Naive B cell (primary cell): ENCODE measurements at regions not wholly inside any gene's neighbourhood (a gene's known extent, or its start where the extent isn't known, plus 50 kb on each side); places are given as distances from the start of the nearest gene placed in this dataset.
"Not testable (repeated sequence)": the region's sequence is repeated elsewhere in the genome, so short reads cannot be mapped to it uniquely, and the experiment has no call there.

Experiments used
- ATAC-seq, 2 donors: fragments of 150-1000 bp; cut with Tn5 transposase; 2 replicates each; pipeline ENCODE4 v1.10.0; 2021; ENCODE audit warnings: low read depth in 2 of 2, mild to moderate bottlenecking in 2 of 2, moderate library complexity in 2 of 2
- DNase-seq: peaks from one replicate; pipeline ENCODE4 v3.0.0; 2022
- H3K27ac Mint-ChIP-seq, 6 donors: one replicate each; pipeline ENCODE4 v1.8.0; 2020 to 2022; ENCODE audit warnings: mild to moderate bottlenecking in 6 of 6, mixed read lengths in 6 of 6, moderate library complexity in 5 of 6, inconsistent platforms in 2 of 6
- H3K27me3 Mint-ChIP-seq, 3 donors: one replicate each; pipeline ENCODE4 v1.8.0; 2021 to 2022; ENCODE audit warnings: mixed read lengths in 3 of 3, mild to moderate bottlenecking in 1 of 3
- H3K36me3 Mint-ChIP-seq, 2 donors: one replicate each; pipeline ENCODE4 v1.8.0; 2020 to 2022; ENCODE audit warnings: mixed read lengths in 2 of 2, inconsistent platforms in 1 of 2, mild to moderate bottlenecking in 1 of 2
- H3K4me1 Mint-ChIP-seq, 3 donors: one replicate each; pipeline ENCODE4 v1.8.0; 2020 to 2022; ENCODE audit warnings: mixed read lengths in 3 of 3, inconsistent platforms in 1 of 3, mild to moderate bottlenecking in 1 of 3, moderate library complexity in 1 of 3
- H3K4me3 Mint-ChIP-seq, 8 donors: one replicate each; pipeline ENCODE4 v1.8.0; 2020 to 2022; ENCODE audit warnings: mild to moderate bottlenecking in 8 of 8, mixed read lengths in 8 of 8, moderate library complexity in 8 of 8, inconsistent platforms in 2 of 8
- H3K9me3 Mint-ChIP-seq, 7 donors: one replicate each; pipeline ENCODE4 v1.8.0; 2020 to 2022; ENCODE audit warnings: mixed read lengths in 7 of 7, mild to moderate bottlenecking in 5 of 7, inconsistent platforms in 2 of 7, moderate library complexity in 1 of 7

DNA sequence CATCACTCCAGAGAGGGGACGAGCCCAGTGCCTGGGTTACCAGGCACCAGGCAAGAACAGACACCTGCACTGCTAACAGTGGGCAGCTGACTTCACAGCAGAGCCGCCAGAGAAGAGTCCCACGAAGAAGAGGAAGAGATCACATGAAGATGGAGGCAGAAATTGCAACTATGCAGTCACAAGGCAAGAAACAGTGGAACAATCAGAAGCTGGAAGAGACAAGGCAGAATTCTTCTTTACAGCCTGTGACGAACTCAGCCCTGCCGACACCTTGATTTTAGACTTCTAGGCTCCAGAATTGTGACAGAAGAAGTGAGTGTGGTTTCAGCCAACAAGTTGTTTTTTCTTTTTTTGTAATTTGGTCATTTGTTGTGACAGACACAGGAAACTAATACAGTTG is 59.2 kb downstream of the IL12A start:
- peak overlapping the region in 1 of 8 donors; percentile 35 for H3K4me3 Mint-ChIP-seq
- no peak overlapping the region for H3K27ac Mint-ChIP-seq
- H3K36me3 Mint-ChIP-seq, result peaks cover 0 to 3% of the 10 kb centered on the region in 2 donors
- peaks cover 0 to 6% (median 4%) of the 10 kb centered on the region in 3 donors for H3K27me3 Mint-ChIP-seq
- DNase-seq (no peak), ATAC-seq (no peak)
- H3K9me3 Mint-ChIP-seq, result peaks cover 2 to 12% (median 5%) of the 10 kb centered on the region in 7 donors
- H3K4me1 Mint-ChIP-seq, result no peaks in the 10 kb centered on the region

DNA sequence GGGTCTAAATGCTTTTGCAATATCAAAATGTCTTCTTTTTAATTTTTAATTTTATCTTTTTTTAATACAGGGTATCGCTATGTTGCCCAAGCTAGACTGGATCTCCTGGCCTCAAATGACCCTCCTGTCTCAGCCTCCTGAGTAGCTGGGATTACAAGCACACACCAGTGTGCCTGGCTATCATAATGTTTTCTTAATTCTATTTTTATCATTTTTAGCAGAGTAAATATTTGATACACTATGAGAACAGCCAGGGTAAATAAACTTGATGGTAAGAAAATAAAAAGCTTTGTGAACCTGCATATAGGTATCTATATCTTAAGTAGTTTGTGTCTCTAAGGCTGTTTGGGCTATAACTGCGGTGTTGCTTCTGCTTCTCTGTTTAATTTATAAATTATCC is 60.4 kb downstream of the IL12A start:
- ATAC-seq (no peak), DNase-seq (no peak)
- no peaks in the 10 kb centered on the region for H3K4me1 Mint-ChIP-seq
- peaks cover 0 to 8% (median 3%) of the 10 kb centered on the region in 3 donors for H3K27me3 Mint-ChIP-seq
- H3K9me3 Mint-ChIP-seq, result peaks cover 0 to 1% (median 0%) of the 10 kb centered on the region in 7 donors
- no peak overlapping the region for H3K27ac Mint-ChIP-seq
- no peak overlapping the region for H3K4me3 Mint-ChIP-seq
- H3K36me3 Mint-ChIP-seq, result no peaks in the 10 kb centered on the region

DNA sequence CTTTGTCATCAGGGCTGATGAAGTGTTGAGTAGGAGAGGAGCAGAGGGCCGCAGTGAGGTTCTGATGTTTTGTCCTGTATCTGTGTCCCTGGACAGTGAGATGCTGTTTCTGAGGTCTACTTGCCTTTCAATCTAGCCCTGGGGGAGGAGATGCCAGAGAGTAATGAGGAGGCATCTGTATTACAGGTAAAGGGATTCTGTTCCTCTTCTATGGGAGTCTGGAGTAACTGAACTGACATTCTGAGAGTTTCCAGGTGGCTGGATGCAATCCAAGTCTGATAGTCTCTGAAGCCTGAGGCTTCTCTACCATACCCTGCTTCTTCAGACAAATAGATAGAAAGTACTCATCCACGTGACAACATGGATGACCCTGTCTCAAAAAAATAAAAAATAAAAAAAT is 60.9 kb downstream of the IL12A start:
- H3K9me3 Mint-ChIP-seq, result no peaks in the 10 kb centered on the region
- no peaks in the 10 kb centered on the region for H3K4me1 Mint-ChIP-seq
- H3K36me3 Mint-ChIP-seq, result no peaks in the 10 kb centered on the region
- H3K27me3 Mint-ChIP-seq, result peaks cover 0 to 8% (median 3%) of the 10 kb centered on the region in 3 donors
- no peak overlapping the region for H3K4me3 Mint-ChIP-seq
- no peak overlapping the region for H3K27ac Mint-ChIP-seq
- ATAC-seq (no peak), DNase-seq (no peak)

DNA sequence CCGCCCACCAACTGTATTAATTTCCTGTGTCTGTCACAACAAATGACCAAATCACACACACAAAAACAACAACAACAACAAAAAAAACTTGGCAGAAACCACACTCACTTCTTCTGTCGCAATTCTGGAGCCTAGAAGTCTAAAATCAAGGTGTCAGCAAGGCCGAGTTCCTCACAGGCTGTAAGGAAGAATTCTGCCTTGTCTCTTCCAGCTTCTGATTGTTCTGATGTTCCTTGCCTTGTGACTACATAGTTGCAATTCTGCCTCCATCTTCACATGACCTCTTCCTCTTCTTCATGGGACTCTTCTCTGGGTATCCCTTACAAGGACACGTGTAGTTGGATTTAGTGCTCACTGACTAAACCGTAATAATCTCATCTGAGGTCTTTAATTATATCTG is 61.4 kb downstream of the IL12A start:
- Mint-ChIP-seq H3K9me3 (no peaks in the 10 kb centered on the region), H3K27me3 (peaks cover 0 to 8% (median 3%) of the 10 kb centered on the region in 3 donors), H3K36me3 (no peaks in the 10 kb centered on the region), H3K4me3 (no peak overlapping the region), H3K4me1 (no peaks in the 10 kb centered on the region), H3K27ac (peak overlapping the region in 1 of 6 donors; percentile 29)
- DNase-seq, result no peak
- ATAC-seq, result no peak

DNA sequence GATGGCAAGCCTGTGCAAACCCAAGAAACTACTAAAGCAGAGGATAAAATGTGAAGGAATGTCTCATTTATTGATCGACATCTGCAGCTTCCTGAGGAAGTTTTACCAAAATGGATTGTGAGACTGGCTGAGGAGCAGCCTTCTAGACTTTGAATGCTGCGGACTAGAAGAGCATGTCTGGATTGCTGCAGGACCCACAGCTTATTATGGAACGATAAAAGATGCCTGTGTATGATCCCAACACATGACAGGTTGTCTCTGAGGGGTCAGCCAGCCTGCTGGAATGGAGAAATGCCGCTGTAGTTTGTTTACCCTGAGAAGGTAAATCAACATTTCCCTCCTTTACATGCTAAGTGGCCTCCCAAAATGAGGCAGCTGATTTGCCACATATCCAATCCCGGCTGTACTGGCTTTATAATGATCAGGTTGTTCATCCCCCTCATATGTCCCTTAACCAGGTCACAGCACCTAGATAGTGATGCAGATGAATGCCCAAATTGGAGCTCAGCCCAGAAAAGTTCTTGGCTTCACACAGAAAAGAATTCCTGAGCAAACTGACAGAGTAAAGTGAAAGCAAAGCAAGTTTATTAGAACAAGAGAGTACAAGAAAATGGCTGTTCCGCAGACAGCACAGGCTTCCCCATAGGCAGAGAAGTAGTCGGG is 63.9 kb downstream of the IL12A start:
- H3K27me3 Mint-ChIP-seq, result peaks cover 0 to 8% (median 3%) of the 10 kb centered on the region in 3 donors
- no peak overlapping the region for H3K4me3 Mint-ChIP-seq
- DNase-seq, result no peak
- no peak for ATAC-seq
- H3K27ac Mint-ChIP-seq, result no peak overlapping the region
- H3K36me3 Mint-ChIP-seq, result no peaks in the 10 kb centered on the region
- no peaks in the 10 kb centered on the region for H3K9me3 Mint-ChIP-seq
- no peaks in the 10 kb centered on the region for H3K4me1 Mint-ChIP-seq

DNA sequence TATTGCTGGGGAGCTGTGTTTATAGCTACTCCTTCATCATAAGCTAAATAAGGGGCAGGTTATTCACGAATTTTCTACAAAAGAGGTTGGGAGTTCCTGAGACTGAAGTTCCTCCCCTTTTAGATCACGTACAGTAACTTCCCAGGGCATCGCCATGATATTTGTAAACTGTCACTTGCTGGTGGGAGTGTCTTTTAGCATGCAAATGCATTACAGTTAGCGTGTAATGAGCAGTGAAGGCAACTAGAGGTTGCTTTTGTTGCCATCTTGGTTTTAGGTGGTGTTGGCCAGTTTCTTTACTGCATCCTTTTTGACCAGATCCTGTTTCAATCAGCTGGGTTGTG is 64.4 kb downstream of the IL12A start:
- Mint-ChIP-seq H3K9me3 (no peaks in the 10 kb centered on the region), H3K27me3 (peaks cover 0 to 8% (median 4%) of the 10 kb centered on the region in 3 donors), H3K4me3 (no peak overlapping the region), H3K4me1 (no peaks in the 10 kb centered on the region), H3K36me3 (no peaks in the 10 kb centered on the region), H3K27ac (no peak overlapping the region)
- no peak for ATAC-seq
- DNase-seq, result no peak

DNA sequence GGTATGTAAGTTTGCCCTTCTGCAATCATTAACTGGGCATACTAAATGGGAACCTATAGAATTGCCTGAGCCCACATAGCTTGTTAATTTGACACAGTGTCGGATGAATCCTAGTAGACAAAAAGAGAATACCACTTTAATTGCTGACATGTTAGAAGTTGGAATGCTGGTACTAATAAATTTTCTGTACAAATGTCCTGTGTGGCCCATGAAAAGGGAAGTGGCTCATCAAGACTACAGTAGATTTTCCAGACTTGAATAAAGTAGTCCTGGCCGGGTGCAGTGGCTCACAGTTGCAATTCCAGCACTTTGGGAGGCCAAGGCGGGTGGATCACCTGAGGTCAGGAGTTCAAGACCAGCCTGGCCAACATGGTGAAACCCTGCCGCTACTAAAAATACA is 66.2 kb downstream of the IL12A start:
- not testable (repeated sequence) for H3K27ac Mint-ChIP-seq, H3K27me3 Mint-ChIP-seq, H3K36me3 Mint-ChIP-seq, DNase-seq, ATAC-seq, H3K4me3 Mint-ChIP-seq, H3K9me3 Mint-ChIP-seq, H3K4me1 Mint-ChIP-seq

DNA sequence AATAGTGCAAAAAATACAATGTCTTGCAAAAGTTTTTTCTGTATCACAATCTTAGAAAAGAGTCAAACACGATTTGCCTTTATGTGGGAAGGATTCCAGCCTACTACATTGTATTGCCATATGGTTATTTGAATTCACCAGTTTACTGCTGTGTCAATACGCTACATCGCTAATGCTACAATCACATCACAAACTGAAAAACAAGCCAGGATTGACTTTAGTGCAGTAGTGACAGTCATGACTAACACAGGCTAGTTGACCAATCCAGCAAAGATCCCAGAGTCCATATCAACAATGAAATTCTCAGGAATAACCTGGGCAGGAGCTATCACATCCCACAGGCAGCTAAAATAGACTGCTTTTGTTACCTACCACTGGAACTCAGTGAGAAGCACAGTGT is 67.0 kb downstream of the IL12A start:
- no peak overlapping the region for H3K4me3 Mint-ChIP-seq
- no peak for ATAC-seq
- no peaks in the 10 kb centered on the region for H3K4me1 Mint-ChIP-seq
- no peak for DNase-seq
- H3K9me3 Mint-ChIP-seq, result peaks cover 0 to 5% (median 0%) of the 10 kb centered on the region in 7 donors
- H3K27ac Mint-ChIP-seq, result no peak overlapping the region
- peaks cover 0 to 8% (median 4%) of the 10 kb centered on the region in 3 donors for H3K27me3 Mint-ChIP-seq
- no peaks in the 10 kb centered on the region for H3K36me3 Mint-ChIP-seq

DNA sequence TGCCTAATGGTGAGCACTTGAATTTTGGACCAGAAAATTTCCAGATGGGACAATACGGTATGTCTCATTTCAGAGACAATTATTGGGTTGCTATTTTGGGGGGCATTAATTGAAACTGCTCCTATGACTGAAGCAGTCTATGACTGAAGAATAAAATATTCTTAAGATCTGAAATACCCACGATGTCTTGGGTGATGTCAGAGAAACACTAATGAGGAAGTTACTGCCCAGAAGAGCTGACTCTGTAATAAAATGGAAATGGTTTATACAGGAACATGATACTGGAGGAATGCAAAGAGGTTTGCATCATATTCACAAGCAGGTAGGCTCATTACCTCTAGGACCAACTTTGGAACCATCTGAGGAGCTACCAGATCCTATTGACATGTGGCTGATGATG is 68.7 kb downstream of the IL12A start:
- no peak overlapping the region for H3K4me3 Mint-ChIP-seq
- no peaks in the 10 kb centered on the region for H3K4me1 Mint-ChIP-seq
- DNase-seq (no peak), ATAC-seq (no peak)
- H3K36me3 Mint-ChIP-seq, result no peaks in the 10 kb centered on the region
- peaks cover 0 to 12% (median 0%) of the 10 kb centered on the region in 7 donors for H3K9me3 Mint-ChIP-seq
- H3K27ac Mint-ChIP-seq, result no peak overlapping the region
- H3K27me3 Mint-ChIP-seq, result peaks cover 0 to 8% (median 4%) of the 10 kb centered on the region in 3 donors

DNA sequence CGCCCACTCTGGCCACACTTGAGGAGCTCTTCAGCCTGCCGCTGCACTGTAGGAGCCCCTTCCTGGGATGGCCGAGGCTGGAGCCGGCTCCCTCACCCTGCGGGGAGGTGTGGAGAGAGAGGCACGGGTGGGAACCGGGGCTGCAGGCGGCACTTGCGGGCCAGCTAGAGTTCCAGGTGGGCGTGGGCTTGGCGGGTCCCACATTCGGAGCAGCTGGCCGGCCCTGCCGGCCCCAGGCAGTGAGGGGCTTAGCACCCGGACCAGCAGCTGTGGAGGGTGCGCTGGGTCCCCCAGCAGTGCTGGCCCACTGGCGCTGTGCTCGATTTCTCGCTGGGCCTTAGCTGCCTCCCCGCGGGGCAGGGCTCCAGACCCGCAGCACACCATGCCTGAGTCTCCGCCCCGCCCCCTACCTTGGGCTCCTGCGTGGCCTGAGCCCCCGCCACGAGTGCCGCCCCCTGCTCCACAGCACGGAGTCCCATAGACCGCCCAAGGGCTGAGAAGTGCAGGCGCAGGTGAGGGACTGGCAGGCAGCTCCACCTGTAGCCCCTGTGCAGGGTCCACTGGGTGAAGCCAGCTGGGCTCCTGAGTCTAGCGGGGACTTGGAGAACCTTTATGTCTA is 71.9 kb downstream of the IL12A start:
- Mint-ChIP-seq H3K9me3 (peaks cover 0 to 12% (median 0%) of the 10 kb centered on the region in 7 donors), H3K4me1 (no peaks in the 10 kb centered on the region), H3K27me3 (peaks cover 0 to 4% (median 0%) of the 10 kb centered on the region in 3 donors), H3K4me3 (no peak overlapping the region), H3K36me3 (no peaks in the 10 kb centered on the region), H3K27ac (no peak overlapping the region)
- DNase-seq (no peak), ATAC-seq (no peak)

DNA sequence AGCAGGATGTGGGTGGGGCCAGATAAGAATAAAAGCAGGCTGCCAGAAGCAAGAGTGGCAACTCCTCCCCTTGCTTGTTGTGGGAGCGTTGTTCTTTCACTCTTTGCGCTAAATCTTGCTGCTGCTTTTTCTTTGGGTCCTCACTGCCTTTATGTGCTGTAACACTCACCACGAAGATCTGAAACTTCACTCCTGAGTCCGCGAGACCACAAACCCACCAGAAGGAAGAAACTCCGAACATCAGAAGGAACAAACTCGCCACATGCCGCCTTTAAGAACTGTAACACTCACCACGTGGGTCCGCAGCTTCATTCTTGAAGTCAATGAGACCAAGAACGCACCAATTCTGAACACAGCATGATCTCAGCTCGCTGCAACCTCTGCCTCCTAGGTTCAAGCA is 72.9 kb downstream of the IL12A start:
- Mint-ChIP-seq H3K36me3 (no peaks in the 10 kb centered on the region), H3K4me3 (peak overlapping the region in 1 of 8 donors; percentile 13), H3K27ac (no peak overlapping the region), H3K9me3 (peaks cover 0 to 12% (median 0%) of the 10 kb centered on the region in 7 donors), H3K4me1 (no peaks in the 10 kb centered on the region), H3K27me3 (peaks cover 0 to 4% (median 0%) of the 10 kb centered on the region in 3 donors)
- no peak for DNase-seq
- ATAC-seq, result no peak

DNA sequence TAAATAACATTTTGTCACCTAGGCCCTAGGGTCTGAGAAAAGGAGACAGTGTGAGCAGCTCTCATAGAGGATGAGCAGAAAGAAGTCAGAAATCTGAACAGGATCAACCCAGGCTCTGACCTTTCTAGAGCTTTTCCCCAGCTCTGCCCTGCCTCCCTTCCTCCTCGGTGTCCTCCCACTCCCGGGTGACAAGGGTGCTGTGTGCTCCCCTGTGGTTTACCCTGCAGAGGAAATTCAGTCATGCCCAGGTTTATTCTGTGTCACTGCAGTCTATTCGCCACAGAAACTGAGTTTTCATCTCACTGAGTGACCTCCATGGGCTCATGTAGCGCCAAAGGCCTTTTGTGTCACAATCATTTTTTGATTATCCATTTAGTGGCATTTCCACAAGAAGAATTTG is 76.6 kb downstream of the IL12A start:
- DNase-seq (no peak), ATAC-seq (no peak)
- H3K27ac Mint-ChIP-seq, result no peak overlapping the region
- H3K27me3 Mint-ChIP-seq, result no peaks in the 10 kb centered on the region
- no peak overlapping the region for H3K4me3 Mint-ChIP-seq
- peaks cover 0 to 7% (median 0%) of the 10 kb centered on the region in 7 donors for H3K9me3 Mint-ChIP-seq
- no peaks in the 10 kb centered on the region for H3K4me1 Mint-ChIP-seq
- no peaks in the 10 kb centered on the region for H3K36me3 Mint-ChIP-seq

DNA sequence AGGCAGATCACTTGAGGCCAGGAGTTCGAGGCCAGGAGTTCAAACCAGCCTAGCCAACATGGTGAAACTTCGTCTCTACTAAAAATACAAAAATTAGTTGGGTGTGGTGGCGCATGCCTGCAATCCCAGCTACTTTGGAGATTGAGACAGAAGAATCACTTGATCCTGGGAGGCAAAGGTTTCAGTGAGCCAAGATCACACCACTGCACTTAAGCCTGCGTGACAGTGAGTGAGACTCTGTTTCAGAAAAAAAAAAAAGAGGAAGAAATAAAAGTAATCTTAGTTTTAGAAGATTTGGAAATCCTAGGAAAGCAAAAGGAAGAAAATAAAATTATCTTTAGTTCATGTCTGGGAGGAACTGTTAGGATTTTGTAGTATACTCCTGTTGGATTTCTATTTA is 77.2 kb downstream of the IL12A start:
- Mint-ChIP-seq H3K27ac (no peak overlapping the region), H3K36me3 (no peaks in the 10 kb centered on the region), H3K4me1 (no peaks in the 10 kb centered on the region), H3K9me3 (peaks cover 0 to 7% (median 0%) of the 10 kb centered on the region in 7 donors), H3K27me3 (no peaks in the 10 kb centered on the region), H3K4me3 (no peak overlapping the region)
- ATAC-seq, result no peak
- no peak for DNase-seq

DNA sequence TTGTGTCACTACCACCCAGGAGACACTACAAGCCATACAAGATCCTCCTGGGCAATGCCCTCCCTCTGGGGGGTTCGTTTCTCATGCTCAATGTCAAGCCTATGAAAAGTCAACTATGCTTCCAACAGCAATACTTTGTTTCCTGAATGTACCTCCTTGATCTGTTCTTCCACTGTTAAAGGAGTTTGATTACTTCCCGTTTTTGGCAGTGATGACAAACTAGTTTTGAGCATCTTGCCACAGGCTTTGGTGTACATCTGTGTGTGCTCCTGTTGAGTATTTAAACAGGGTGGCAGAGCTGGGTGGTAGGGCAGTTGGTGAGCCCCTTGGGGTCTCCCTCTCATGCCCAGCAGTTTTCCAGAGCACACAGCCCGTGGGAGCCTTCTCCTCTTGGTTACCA is 81.4 kb downstream of the IL12A start:
- H3K27me3 Mint-ChIP-seq, result peaks cover 0 to 8% (median 0%) of the 10 kb centered on the region in 3 donors
- no peaks in the 10 kb centered on the region for H3K4me1 Mint-ChIP-seq
- no peak overlapping the region for H3K27ac Mint-ChIP-seq
- no peak overlapping the region for H3K4me3 Mint-ChIP-seq
- H3K36me3 Mint-ChIP-seq, result no peaks in the 10 kb centered on the region
- no peak for ATAC-seq
- no peak for DNase-seq
- no peaks in the 10 kb centered on the region for H3K9me3 Mint-ChIP-seq
